ENCODE measurements at regions not wholly inside any gene's neighbourhood (a gene's known extent, or its start where the extent isn't known, plus 50 kb on each side); places are given as distances from the start of the nearest gene placed in this dataset.

GRCh38 chr7:46902463-46902862 is 679.4 kb downstream of the TNS3 start:
- TF ChIP-seq CTCF (IDR thresholded peaks at IDR 0.05) (no peak), POLR2A (IDR thresholded peaks at IDR 0.05) (no peak)

Data from adrenal gland (tissue), 5 donors.